SKM-1 treated with dmso at 0.1 percent for 144 hours (cell line): ENCODE measurements at regions not wholly inside any gene's neighbourhood (a gene's known extent, or its start where the extent isn't known, plus 50 kb on each side); places are given as distances from the start of the nearest gene placed in this dataset.

Source experiments
- DNase-seq: peaks from one replicate; lab custom pipeline; 2025; ENCODE audit not compliant: unreplicated experiment; lab: John Stamatoyannopoulos, UW

- DNase-seq = peak; percentile 67
These were observed 124.1 kb upstream of the TBL1X start for GRCh38 chrX:9340598-9341290.

GRCh38 chrX:9341291-9342201, 123.3 kb upstream of the TBL1X start:
- peak; percentile 47 for DNase-seq

GRCh38 chrX:9342561-9343051, 122.3 kb upstream of the TBL1X start:
- peak; percentile 46 for DNase-seq

- no peak for DNase-seq
These were observed 120.9 kb upstream of the TBL1X start for GRCh38 chrX:9343971-9344370.

- DNase-seq = no peak
These were observed 118.9 kb upstream of the TBL1X start for GRCh38 chrX:9345957-9346356.

- DNase-seq = no peak
These were observed 115.0 kb upstream of the TBL1X start for GRCh38 chrX:9349572-9350494.

- DNase-seq = no peak
These were observed 113.7 kb upstream of the TBL1X start for GRCh38 chrX:9351126-9351525.

GRCh38 chrX:9352243-9352642, 112.6 kb upstream of the TBL1X start:
- peak; percentile 4 for DNase-seq

- peak; percentile 60 for DNase-seq
These were observed 112.0 kb upstream of the TBL1X start for GRCh38 chrX:9352694-9353411.

- DNase-seq = no peak
These were observed 109.9 kb upstream of the TBL1X start for GRCh38 chrX:9354918-9355317.

- no peak for DNase-seq
These were observed 109.1 kb upstream of the TBL1X start for GRCh38 chrX:9355739-9356138.

- no peak for DNase-seq
These were observed 108.0 kb upstream of the TBL1X start for GRCh38 chrX:9356846-9357245.

GRCh38 chrX:9357518-9358114, 107.2 kb upstream of the TBL1X start:
- no peak for DNase-seq

- DNase-seq = no peak
These were observed 102.4 kb upstream of the TBL1X start for GRCh38 chrX:9362363-9362928.

GRCh38 chrX:9367421-9367820, 97.4 kb upstream of the TBL1X start:
- DNase-seq = no peak

- no peak for DNase-seq
These were observed 96.6 kb upstream of the TBL1X start for GRCh38 chrX:9368262-9368661.

- DNase-seq = no peak
These were observed 95.0 kb upstream of the TBL1X start for GRCh38 chrX:9369802-9370291.

- DNase-seq = no peak
These were observed 94.0 kb upstream of the TBL1X start for GRCh38 chrX:9370893-9371292.

GRCh38 chrX:9372866-9373265, 92.0 kb upstream of the TBL1X start:
- DNase-seq = no peak
